Upper lobe of left lung (tissue), 6 donors: ENCODE measurements at regions not wholly inside any gene's neighbourhood (a gene's known extent, or its start where the extent isn't known, plus 50 kb on each side); places are given as distances from the start of the nearest gene placed in this dataset.

Source experiments
- ATAC-seq, 2 donors: fragments of 200-7000 bp; cut with Tn5 transposase; one replicate each; pipeline ENCODE4 v1.9.1; 2022; ENCODE audit warnings: mild to moderate bottlenecking in 2 of 2, moderate library complexity in 2 of 2; ENCODE audit not compliant: low FRiP score in 2 of 2
- DNase-seq, 2 donors: peaks; one replicate each; pipeline ENCODE4 v3.0.0-alpha.2; 2019 to 2020
- H3K27ac ChIP-seq, 4 donors: fragments of 200-600 bp; sonication (generic); one replicate each; pipeline ENCODE4 v1.5.1; 2016 to 2019
- H3K27me3 ChIP-seq, 4 donors: fragments of 200-600 bp; sonication (generic); one replicate each; pipeline ENCODE4 v1.5.1; 2017 to 2019
- H3K36me3 ChIP-seq, 4 donors: fragments of 200-600 bp; sonication (generic); one replicate each; pipeline ENCODE4 v1.5.1; 2016 to 2019
- H3K4me1 ChIP-seq, 4 donors: fragments of 200-600 bp; sonication (generic); one replicate each; pipeline ENCODE4 v1.5.1; 2018 to 2019
- H3K4me3 ChIP-seq, 4 donors: fragments of 200-600 bp; sonication (generic); one replicate each; pipeline ENCODE4 v1.5.1; 2017 to 2019; ENCODE audit warnings: mild to moderate bottlenecking in 2 of 4, moderate library complexity in 1 of 4
- H3K9me3 ChIP-seq, 4 donors: fragments of 200-600 bp; sonication (generic); one replicate each; pipeline ENCODE4 v1.5.1; 2018 to 2019
- EP300 ChIP-seq, 4 donors: sonication (generic); formaldehyde crosslinking; IDR thresholded peaks; one replicate each; pipeline ENCODE4 v1.5.1; 2017; ENCODE audit warnings: antibody characterized with exemption in 4 of 4, control low read depth in 2 of 4
- POLR2A ChIP-seq, 4 donors: fragments of 450-650 bp; IDR thresholded peaks; one replicate each; pipeline ENCODE4 v1.5.1; 2016 to 2017; ENCODE audit warnings: antibody characterized with exemption in 4 of 4, mild to moderate bottlenecking in 2 of 4
- POLR2AphosphoS5 ChIP-seq, 2 donors: sonication (generic); formaldehyde crosslinking; IDR thresholded peaks; one replicate each; pipeline ENCODE4 v1.5.1; 2017; ENCODE audit warnings: antibody characterized with exemption in 2 of 2
- WGBS, 2 donors: methylation state at CpG; one replicate each; pipeline ENCODE4 v1.1.5; 2017 to 2018; 5-methylcytosine and 5-hydroxymethylcytosine counted together
- TF ChIP-seq, protein P1 (sequence below), 6 experiments: fragments of 450-650 bp in 4 of 6; fragments of 200-600 bp in 2 of 6; sonication (generic) in 2 of 6; IDR thresholded peaks; one replicate each; pipeline ENCODE4 v1.5.1; 2016 to 2019; ENCODE audit warnings: antibody characterized with exemption in 6 of 6
- donor health status: DM: no; HTN: no; CAD: no; lungs with moderate emphysema.
- donor health status: DM: no; HTN: yes; CAD: no; lungs with severe emphysema.

DNA sequence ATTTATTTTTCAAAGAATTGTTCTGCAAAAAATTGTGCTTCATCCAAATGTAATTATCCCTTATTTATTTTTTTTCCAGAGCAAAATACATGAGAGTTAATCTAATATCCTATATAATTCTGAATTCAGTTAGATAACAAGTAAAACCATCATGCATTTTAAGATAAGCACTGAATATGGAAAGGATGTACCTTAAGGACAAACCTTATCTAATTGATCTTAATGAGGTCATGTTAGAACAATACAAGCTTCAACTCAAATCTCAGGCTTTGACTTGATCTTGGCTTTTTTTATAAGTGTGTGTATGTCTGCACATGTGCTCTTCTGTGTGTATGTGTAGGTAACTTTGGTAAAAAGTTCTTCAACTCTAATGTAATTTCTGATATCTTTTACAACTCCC, 1828.8 kb downstream of the PCDH9 start:
- ATAC-seq = no peak
- no peak overlapping the region for H3K4me3 ChIP-seq
- no peak for DNase-seq
- no peak overlapping the region for H3K27ac ChIP-seq
- H3K9me3 ChIP-seq = no peaks in the 10 kb centered on the region
- no peaks in the 10 kb centered on the region for H3K4me1 ChIP-seq
- H3K36me3 ChIP-seq = no peaks in the 10 kb centered on the region
- no peaks in the 10 kb centered on the region for H3K27me3 ChIP-seq
- no peak for TF ChIP-seq POLR2AphosphoS5 (IDR thresholded peaks at IDR 0.05)
- TF ChIP-seq, protein P1, sequence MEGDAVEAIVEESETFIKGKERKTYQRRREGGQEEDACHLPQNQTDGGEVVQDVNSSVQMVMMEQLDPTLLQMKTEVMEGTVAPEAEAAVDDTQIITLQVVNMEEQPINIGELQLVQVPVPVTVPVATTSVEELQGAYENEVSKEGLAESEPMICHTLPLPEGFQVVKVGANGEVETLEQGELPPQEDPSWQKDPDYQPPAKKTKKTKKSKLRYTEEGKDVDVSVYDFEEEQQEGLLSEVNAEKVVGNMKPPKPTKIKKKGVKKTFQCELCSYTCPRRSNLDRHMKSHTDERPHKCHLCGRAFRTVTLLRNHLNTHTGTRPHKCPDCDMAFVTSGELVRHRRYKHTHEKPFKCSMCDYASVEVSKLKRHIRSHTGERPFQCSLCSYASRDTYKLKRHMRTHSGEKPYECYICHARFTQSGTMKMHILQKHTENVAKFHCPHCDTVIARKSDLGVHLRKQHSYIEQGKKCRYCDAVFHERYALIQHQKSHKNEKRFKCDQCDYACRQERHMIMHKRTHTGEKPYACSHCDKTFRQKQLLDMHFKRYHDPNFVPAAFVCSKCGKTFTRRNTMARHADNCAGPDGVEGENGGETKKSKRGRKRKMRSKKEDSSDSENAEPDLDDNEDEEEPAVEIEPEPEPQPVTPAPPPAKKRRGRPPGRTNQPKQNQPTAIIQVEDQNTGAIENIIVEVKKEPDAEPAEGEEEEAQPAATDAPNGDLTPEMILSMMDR (IDR thresholded peaks at IDR 0.05) = no peak
- no peak for TF ChIP-seq POLR2A (IDR thresholded peaks at IDR 0.05)
- TF ChIP-seq EP300 (IDR thresholded peaks at IDR 0.05) = no peak

DNA sequence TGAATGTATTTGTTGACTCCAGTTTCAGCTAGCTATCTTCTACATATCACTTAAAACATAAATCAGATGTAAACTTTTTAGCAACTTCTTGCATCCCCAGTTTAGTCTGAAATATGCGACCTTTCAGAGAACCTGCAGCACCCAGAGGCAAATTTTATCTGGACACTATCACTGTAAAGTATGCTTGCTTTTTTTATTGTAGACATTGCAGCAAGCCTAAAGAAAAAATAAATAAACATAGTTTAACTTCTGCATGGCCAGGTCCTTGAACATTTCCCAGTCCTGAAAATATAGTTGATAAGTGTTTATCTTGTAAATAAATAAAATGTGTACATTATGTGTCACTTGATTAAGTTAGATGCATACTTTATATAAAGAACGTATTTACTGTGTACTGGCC, 1829.4 kb downstream of the PCDH9 start:
- no peak for DNase-seq
- Histone ChIP-seq H3K27ac (no peak overlapping the region), H3K4me1 (no peaks in the 10 kb centered on the region), H3K36me3 (no peaks in the 10 kb centered on the region), H3K27me3 (no peaks in the 10 kb centered on the region), H3K4me3 (no peak overlapping the region), H3K9me3 (no peaks in the 10 kb centered on the region)
- ATAC-seq = no peak
- WGBS, 2 donors = 75 to 77% methylated on average over 2 of the region's 2 CpGs
- no peak for TF ChIP-seq POLR2A (IDR thresholded peaks at IDR 0.05)

DNA sequence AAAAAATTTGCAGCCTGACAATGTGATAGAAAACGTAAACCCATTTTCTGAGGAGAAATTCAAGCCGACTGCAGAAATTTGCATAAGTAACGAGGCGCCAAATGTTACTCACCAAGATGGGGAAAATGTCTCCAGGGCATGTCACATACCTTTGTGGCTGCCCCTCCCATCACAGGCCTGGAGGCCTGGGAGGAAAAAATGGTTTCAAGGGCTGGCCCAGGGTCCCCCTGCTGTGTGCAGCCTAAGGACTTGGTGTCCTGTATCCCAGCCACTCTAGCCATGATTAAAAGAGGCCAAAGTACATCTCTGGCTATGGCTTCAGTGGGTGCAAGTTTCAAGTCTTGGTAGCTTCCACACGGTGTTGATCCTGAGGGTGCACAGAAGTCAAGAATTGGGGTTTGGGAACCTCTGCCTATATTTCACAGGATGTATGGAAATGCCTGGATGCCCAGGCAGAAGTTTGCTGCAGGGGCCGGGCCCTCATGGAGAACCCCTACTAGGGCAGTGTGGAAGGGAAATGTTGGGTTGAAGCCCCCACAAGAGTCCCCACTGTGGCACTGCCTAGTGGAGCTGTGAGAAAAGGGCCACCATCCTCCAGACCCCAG, 1842.3 kb downstream of the PCDH9 start:
- H3K4me1 ChIP-seq = no peaks in the 10 kb centered on the region
- TF ChIP-seq, protein P1 (IDR thresholded peaks at IDR 0.05) = no peak
- TF ChIP-seq POLR2A (IDR thresholded peaks at IDR 0.05) (no peak), EP300 (IDR thresholded peaks at IDR 0.05) (no peak), POLR2AphosphoS5 (IDR thresholded peaks at IDR 0.05) (no peak)
- no peaks in the 10 kb centered on the region for H3K27me3 ChIP-seq
- no peaks in the 10 kb centered on the region for H3K36me3 ChIP-seq
- H3K4me3 ChIP-seq = no peak overlapping the region
- WGBS, 2 donors = 64 to 68% methylated on average over 6 of the region's 6 CpGs
- no peak for ATAC-seq
- no peak for DNase-seq
- no peak overlapping the region for H3K27ac ChIP-seq
- peaks cover 0 to 12% (median 7%) of the 10 kb centered on the region in 4 donors for H3K9me3 ChIP-seq

DNA sequence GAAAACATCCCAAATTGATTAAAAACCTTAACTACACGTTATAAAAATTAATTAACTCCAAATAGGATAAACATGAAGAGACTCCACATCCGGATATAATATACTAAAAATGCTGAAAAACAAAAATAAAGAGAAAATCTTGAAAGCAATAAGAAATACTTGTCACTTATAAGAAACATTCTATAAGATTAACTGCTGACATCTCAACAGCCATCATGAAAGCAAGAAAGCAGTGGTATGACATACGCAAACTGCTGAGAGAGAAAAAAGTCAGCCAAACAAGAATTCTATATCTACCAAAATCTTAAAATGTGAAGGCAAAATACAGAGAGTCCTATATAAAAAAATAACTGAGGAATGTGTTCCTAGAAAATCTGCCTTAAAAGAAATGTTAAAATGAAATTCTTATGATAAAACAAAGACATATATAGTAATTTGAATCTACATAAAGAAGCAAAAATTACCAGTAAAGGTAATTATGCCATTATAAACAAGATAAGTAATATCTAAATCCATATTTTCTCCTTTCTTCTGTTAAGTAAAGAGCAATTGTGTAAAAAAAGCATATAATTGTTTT, 1851.1 kb downstream of the PCDH9 start:
- TF ChIP-seq, protein P1 (IDR thresholded peaks at IDR 0.05) = no peak
- no peak for TF ChIP-seq EP300 (IDR thresholded peaks at IDR 0.05)
- no peak for TF ChIP-seq POLR2A (IDR thresholded peaks at IDR 0.05)
- no peak for TF ChIP-seq POLR2AphosphoS5 (IDR thresholded peaks at IDR 0.05)
- Histone ChIP-seq H3K4me3 (no peak overlapping the region), H3K27ac (no peak overlapping the region), H3K4me1 (no peaks in the 10 kb centered on the region), H3K27me3 (no peaks in the 10 kb centered on the region), H3K9me3 (peaks cover 8 to 12% (median 10%) of the 10 kb centered on the region in 4 donors), H3K36me3 (no peaks in the 10 kb centered on the region)
- DNase-seq (no peak), ATAC-seq (no peak)
- WGBS, 2 donors = 67 to 77% methylated on average over 3 of the region's 3 CpGs

DNA sequence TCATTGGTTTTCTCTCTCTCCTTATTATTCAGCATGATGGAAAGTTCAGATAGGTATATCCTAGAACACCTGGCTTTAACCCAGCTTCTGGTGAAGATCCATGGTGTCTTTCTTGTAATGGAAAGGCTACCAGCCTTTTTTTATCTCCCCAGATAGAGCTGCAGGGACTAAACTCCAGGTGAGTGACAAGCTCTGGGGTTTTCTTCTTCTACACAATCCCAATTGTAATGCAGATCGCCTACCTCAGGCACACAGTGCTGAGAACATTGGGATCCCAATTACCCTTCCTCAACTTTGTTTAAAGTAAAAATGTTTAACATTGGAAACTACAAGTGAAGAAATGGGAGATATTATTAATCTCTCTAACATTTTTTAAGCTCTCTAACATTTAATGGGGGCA, 1851.7 kb downstream of the PCDH9 start:
- H3K9me3 ChIP-seq = peaks cover 8 to 12% (median 10%) of the 10 kb centered on the region in 4 donors
- no peak for TF ChIP-seq EP300 (IDR thresholded peaks at IDR 0.05)
- TF ChIP-seq, protein P1 (IDR thresholded peaks at IDR 0.05) = no peak
- no peaks in the 10 kb centered on the region for H3K27me3 ChIP-seq
- H3K36me3 ChIP-seq = no peaks in the 10 kb centered on the region
- 93 to 100% methylated on average over 1 of the region's 1 CpG for WGBS, 2 donors
- no peak for DNase-seq
- no peak overlapping the region for H3K27ac ChIP-seq
- H3K4me3 ChIP-seq = no peak overlapping the region
- H3K4me1 ChIP-seq = no peaks in the 10 kb centered on the region
- ATAC-seq = no peak
